ENCODE measurements at regions not wholly inside any gene's neighbourhood (a gene's known extent, or its start where the extent isn't known, plus 50 kb on each side); places are given as distances from the start of the nearest gene placed in this dataset.

DNA sequence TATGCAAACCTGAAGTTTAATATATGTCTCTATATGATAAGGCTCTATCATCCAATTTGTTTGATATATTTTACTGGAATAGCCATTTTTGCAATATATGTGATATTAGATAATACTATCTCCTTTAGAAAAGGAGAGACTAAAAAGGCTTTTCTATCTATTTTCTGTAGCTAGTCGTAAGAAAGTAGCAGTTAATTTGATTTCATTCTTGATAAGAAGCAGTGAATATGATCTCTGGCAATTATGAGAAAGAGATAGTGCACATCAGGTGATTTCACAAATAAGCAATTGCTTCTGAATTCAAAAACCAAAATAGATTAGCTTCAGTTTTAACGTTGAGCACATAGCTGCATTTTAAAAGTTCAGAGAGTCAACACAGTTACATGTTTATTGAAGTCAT is 1318.4 kb downstream of the CDH8 start:
- no peaks in the 10 kb centered on the region for H3K36me3 ChIP-seq
- no peak overlapping the region for H3K4me3 ChIP-seq
- 77 to 90% (median 83%) methylated on average over 2 of the region's 2 CpGs for WGBS, 5 donors
- intact Hi-C loops (cut with DNase I; ENCODE audit: low total_unique reads), result no loop called here
- H3K4me1 ChIP-seq, result no peaks in the 10 kb centered on the region
- H3K27me3 ChIP-seq (replicated peaks in 1 of 7), result no peaks in the 10 kb centered on the region
- peaks cover 0 to 39% (median 22%) of the 10 kb centered on the region in 8 donors for H3K9me3 ChIP-seq
- TF ChIP-seq, protein P1, sequence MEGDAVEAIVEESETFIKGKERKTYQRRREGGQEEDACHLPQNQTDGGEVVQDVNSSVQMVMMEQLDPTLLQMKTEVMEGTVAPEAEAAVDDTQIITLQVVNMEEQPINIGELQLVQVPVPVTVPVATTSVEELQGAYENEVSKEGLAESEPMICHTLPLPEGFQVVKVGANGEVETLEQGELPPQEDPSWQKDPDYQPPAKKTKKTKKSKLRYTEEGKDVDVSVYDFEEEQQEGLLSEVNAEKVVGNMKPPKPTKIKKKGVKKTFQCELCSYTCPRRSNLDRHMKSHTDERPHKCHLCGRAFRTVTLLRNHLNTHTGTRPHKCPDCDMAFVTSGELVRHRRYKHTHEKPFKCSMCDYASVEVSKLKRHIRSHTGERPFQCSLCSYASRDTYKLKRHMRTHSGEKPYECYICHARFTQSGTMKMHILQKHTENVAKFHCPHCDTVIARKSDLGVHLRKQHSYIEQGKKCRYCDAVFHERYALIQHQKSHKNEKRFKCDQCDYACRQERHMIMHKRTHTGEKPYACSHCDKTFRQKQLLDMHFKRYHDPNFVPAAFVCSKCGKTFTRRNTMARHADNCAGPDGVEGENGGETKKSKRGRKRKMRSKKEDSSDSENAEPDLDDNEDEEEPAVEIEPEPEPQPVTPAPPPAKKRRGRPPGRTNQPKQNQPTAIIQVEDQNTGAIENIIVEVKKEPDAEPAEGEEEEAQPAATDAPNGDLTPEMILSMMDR (IDR thresholded peaks at IDR 0.05 in 8 of 11, conservative IDR thresholded peaks at IDR 0.05 in 3 of 11), result no peak
- no peak overlapping the region for H3K27ac ChIP-seq
- DNase-seq, result no peak

GRCh38 chr16:60712144-60712543 is 1324.1 kb downstream of the CDH8 start:
- intact Hi-C loops (cut with DNase I; ENCODE audit: low total_unique reads), result no loop called here
- TF ChIP-seq POLR2AphosphoS5 (IDR thresholded peaks at IDR 0.05) (no peak), POLR2A (IDR thresholded peaks at IDR 0.05) (no peak)
- TF ChIP-seq, protein P1 (IDR thresholded peaks at IDR 0.05 in 8 of 11, conservative IDR thresholded peaks at IDR 0.05 in 3 of 11), result no peak

GRCh38 chr16:60704726-60705125 is 1331.5 kb downstream of the CDH8 start:
- intact Hi-C loops (cut with DNase I; ENCODE audit: low total_unique reads), result no loop called here
- H3K36me3 ChIP-seq, result no peaks in the 10 kb centered on the region

More at GRCh38 chr16:60712144-60712543, 1324.1 kb downstream of the CDH8 start:
- Histone ChIP-seq H3K27ac (no peak overlapping the region), H3K27me3 (replicated peaks in 1 of 7) (no peaks in the 10 kb centered on the region), H3K9me3 (peaks cover 0 to 8% (median 0%) of the 10 kb centered on the region in 8 donors), H3K4me3 (no peak overlapping the region), H3K4me1 (no peaks in the 10 kb centered on the region), H3K36me3 (no peaks in the 10 kb centered on the region)
- 49 to 57% (median 54%) methylated on average over 3 of the region's 3 CpGs for WGBS, 5 donors
- DNase-seq, result no peak

GRCh38 chr16:60703096-60703495 is 1333.1 kb downstream of the CDH8 start:
- TF ChIP-seq, protein P1 (IDR thresholded peaks at IDR 0.05 in 8 of 11, conservative IDR thresholded peaks at IDR 0.05 in 3 of 11), result no peak
- no peak for TF ChIP-seq POLR2A (IDR thresholded peaks at IDR 0.05)
- TF ChIP-seq POLR2AphosphoS5 (IDR thresholded peaks at IDR 0.05), result no peak
- Histone ChIP-seq H3K27me3 (replicated peaks in 1 of 7) (no peaks in the 10 kb centered on the region), H3K4me1 (no peaks in the 10 kb centered on the region), H3K9me3 (peaks cover 0 to 11% (median 0%) of the 10 kb centered on the region in 8 donors), H3K27ac (no peak overlapping the region), H3K36me3 (no peaks in the 10 kb centered on the region), H3K4me3 (no peak overlapping the region)
- DNase-seq, result no peak
- WGBS, 5 donors, result 64 to 72% (median 67%) methylated on average over 3 of the region's 3 CpGs
- intact Hi-C loops (cut with DNase I; ENCODE audit: low total_unique reads), result no loop called here

More at GRCh38 chr16:60704726-60705125, 1331.5 kb downstream of the CDH8 start:
- Histone ChIP-seq H3K27me3 (replicated peaks in 1 of 7) (no peaks in the 10 kb centered on the region), H3K4me3 (no peak overlapping the region), H3K27ac (no peak overlapping the region), H3K9me3 (peaks cover 0 to 11% (median 1%) of the 10 kb centered on the region in 8 donors), H3K4me1 (no peaks in the 10 kb centered on the region)
- no peak for DNase-seq
- TF ChIP-seq, protein P1 (IDR thresholded peaks at IDR 0.05 in 8 of 11, conservative IDR thresholded peaks at IDR 0.05 in 3 of 11), result no peak
- TF ChIP-seq POLR2A (IDR thresholded peaks at IDR 0.05), result no peak
- 74 to 82% (median 80%) methylated on average over 1 of the region's 1 CpG for WGBS, 5 donors
